B cell (primary cell): ENCODE measurements at regions not wholly inside any gene's neighbourhood (a gene's known extent, or its start where the extent isn't known, plus 50 kb on each side); places are given as distances from the start of the nearest gene placed in this dataset.

Source experiments
- ATAC-seq: fragments of 200-7000 bp; cut with Tn5 transposase; one replicate; pipeline ENCODE4 v1.10.0; 2021; ENCODE audit warnings: low read depth, mild to moderate bottlenecking, moderate number of reproducible peaks, moderate library complexity
- CTCF ChIA-PET: fragments of 350-600 bp; sonication (Branson Sonifier 250); formaldehyde crosslinking; loops from one replicate; lab custom pipeline; 2021; ENCODE audit warnings: antibody characterized with exemption, inconsistent platforms; lab: Charles Lee
- POLR2A ChIA-PET: fragments of 350-600 bp; sonication (Branson Sonifier 250); formaldehyde crosslinking; loops from one replicate; lab custom pipeline; 2021; ENCODE audit warnings: antibody characterized with exemption; lab: Charles Lee
- DNase-seq: peaks from one replicate; pipeline ENCODE4 v3.0.0; 2013
- H2AFZ ChIP-seq: 2 replicates; pipeline ENCODE4 v1.6.1; 2012; ENCODE audit warnings: mild to moderate bottlenecking, low read depth, low read length; ENCODE audit not compliant: insufficient read depth, poor library complexity, severe bottlenecking
- H3K27ac ChIP-seq, 2 donors: 1 replicate in 1 of 2; 2 replicates in 1 of 2; pipeline ENCODE4 v1.5.1; 2012 to 2013; ENCODE audit warnings: low read length in 2 of 2, mild to moderate bottlenecking in 2 of 2, moderate library complexity in 1 of 2
- H3K27me3 ChIP-seq, 4 experiments: fragments of 200-600 bp in 1 of 4; sonication (generic) in 1 of 4; replicated peaks in 1 of 4; 1 replicate in 2 of 4; 2 replicates in 2 of 4; pipeline versions ENCODE4 v1.6.1 to v1.7.0; 2013 to 2016; ENCODE audit warnings: low read length in 3 of 4, mild to moderate bottlenecking in 2 of 4, mixed read lengths in 1 of 4, moderate library complexity in 1 of 4; ENCODE audit not compliant: insufficient read depth in 4 of 4, control insufficient read depth in 3 of 4; ENCODE audit errors: control extremely low read depth in 1 of 4
- H3K36me3 ChIP-seq, 2 experiments: replicated peaks in 1 of 2; 1 replicate in 1 of 2; 2 replicates in 1 of 2; pipeline versions ENCODE4 v1.6.1 to v1.7.1; 2013; ENCODE audit warnings: low read length in 1 of 2; ENCODE audit not compliant: insufficient read depth in 2 of 2, control insufficient read depth in 1 of 2; ENCODE audit errors: control extremely low read depth in 1 of 2, extremely low read depth in 1 of 2
- H3K4me1 ChIP-seq, 2 donors: fragments of 200-600 bp in 1 of 2; sonication (generic) in 1 of 2; 1 replicate in 1 of 2; 2 replicates in 1 of 2; pipeline versions ENCODE4 v1.5.1 to v1.6.1; 2013 to 2017; ENCODE audit warnings: low read length in 2 of 2; ENCODE audit not compliant: control insufficient read depth in 2 of 2, insufficient read depth in 2 of 2
- H3K4me2 ChIP-seq: replicated peaks from 2 replicates; pipeline ENCODE3; 2012; ENCODE audit warnings: mild to moderate bottlenecking, low read depth, low read length; ENCODE audit not compliant: poor library complexity, severe bottlenecking
- H3K4me3 ChIP-seq, 5 experiments: fragments of 200-600 bp in 1 of 5; sonication (generic) in 1 of 5; 1 replicate in 3 of 5; 2 replicates in 2 of 5; pipeline versions ENCODE4 v1.5.1 to v1.7.0; 2011 to 2016; ENCODE audit warnings: low read length in 4 of 5, mild to moderate bottlenecking in 4 of 5, low read depth in 2 of 5, control low read depth in 1 of 5, moderate library complexity in 1 of 5; ENCODE audit not compliant: insufficient read depth in 1 of 5; ENCODE audit errors: control extremely low read depth in 1 of 5, extremely low read depth in 1 of 5
- H3K79me2 ChIP-seq: fragments of 200-600 bp; sonication (generic); one replicate; pipeline ENCODE4 v1.6.0; 2016; ENCODE audit warnings: low read length; ENCODE audit not compliant: control insufficient read depth, insufficient read depth
- H3K9ac ChIP-seq: fragments of 200-600 bp; sonication (generic); 2 replicates; pipeline ENCODE4 v1.6.1; 2017; ENCODE audit warnings: mild to moderate bottlenecking, low read length, moderate library complexity
- H3K9me3 ChIP-seq, 3 donors: one replicate each; pipeline versions ENCODE4 v1.6.1 to v1.7.1; 2013; ENCODE audit warnings: low read length in 2 of 3; ENCODE audit not compliant: control insufficient read depth in 2 of 3, insufficient read depth in 1 of 3; ENCODE audit errors: control extremely low read depth in 1 of 3
- H4K20me1 ChIP-seq: 2 replicates; pipeline ENCODE4 v1.6.0; 2012; ENCODE audit warnings: mild to moderate bottlenecking, low read length; ENCODE audit not compliant: insufficient read depth, control insufficient read depth, poor library complexity, severe bottlenecking
- H3K27ac Mint-ChIP-seq: one replicate; pipeline ENCODE4 v1.8.0; 2021; ENCODE audit warnings: mixed read lengths
- H3K27me3 Mint-ChIP-seq: one replicate; pipeline ENCODE4 v1.8.0; 2021; ENCODE audit warnings: mixed read lengths
- H3K4me1 Mint-ChIP-seq: one replicate; pipeline ENCODE4 v1.8.0; 2021; ENCODE audit warnings: mixed read lengths
- H3K4me3 Mint-ChIP-seq: one replicate; pipeline ENCODE4 v1.8.0; 2021; ENCODE audit warnings: mixed read lengths
- H3K9me3 Mint-ChIP-seq: one replicate; pipeline ENCODE4 v1.8.0; 2022; ENCODE audit warnings: mixed read lengths; ENCODE audit not compliant: insufficient read depth
- CTCF ChIP-seq: fragments of 200-600 bp; IDR thresholded peaks from one replicate; pipeline ENCODE4 v1.8.0; 2022; ENCODE audit warnings: antibody characterized with exemption, mild to moderate bottlenecking
- EZH2 ChIP-seq: IDR thresholded peaks from 2 replicates; pipeline ENCODE4 v1.6.1; 2012; ENCODE audit warnings: borderline replicate concordance, low read depth, mild to moderate bottlenecking, moderate library complexity, low read length; ENCODE audit not compliant: insufficient read depth, poor library complexity, severe bottlenecking
- WGBS: methylation state at CpG from one replicate; pipeline ENCODE4 v1.1.5; 2013; ENCODE audit warnings: missing lambda C conversion rate; ENCODE audit not compliant: insufficient coverage; 5-methylcytosine and 5-hydroxymethylcytosine counted together
- intact Hi-C: fragments of 100-400 bp; cut with micrococcal nuclease; formaldehyde crosslinking; loops from one replicate; pipeline ENCODE4 v1.10.0; 2022

GRCh38 chr5:32960340-32961058 is 249.4 kb downstream of the NPR3 start:
- Mint-ChIP-seq H3K27me3 (no peaks in the 10 kb centered on the region), H3K4me1 (no peaks in the 10 kb centered on the region), H3K4me3 (no peak overlapping the region), H3K27ac (no peak overlapping the region), H3K9me3 (peaks cover 5% of the 10 kb centered on the region)
- intact Hi-C loops, result no loop called here
- no peak for ATAC-seq
- POLR2A ChIA-PET, result no interaction called here
- Histone ChIP-seq H3K4me3 (no peak overlapping the region), H4K20me1 (no peaks in the 10 kb centered on the region), H3K79me2 (no peaks in the 10 kb centered on the region), H3K9ac (no peak overlapping the region), H3K27ac (no peak overlapping the region), H3K36me3 (no peaks in the 10 kb centered on the region), H2AFZ (no peak overlapping the region), H3K4me1 (no peaks in the 10 kb centered on the region), H3K9me3 (no peaks in the 10 kb centered on the region), H3K4me2 (no peak overlapping the region), H3K27me3 (no peaks in the 10 kb centered on the region)
- no peak for DNase-seq
- TF ChIP-seq CTCF (no peak), EZH2 (no peak)
- WGBS, result 60% methylated on average over 1 of the region's 2 CpGs
- CTCF ChIA-PET, result no interaction called here

GRCh38 chr5:32961059-32961415 is 249.9 kb downstream of the NPR3 start:
- no peak for TF ChIP-seq CTCF
- no peak for TF ChIP-seq EZH2
- Histone ChIP-seq H4K20me1 (no peaks in the 10 kb centered on the region), H3K27me3 (no peaks in the 10 kb centered on the region), H3K27ac (no peak overlapping the region), H3K4me3 (no peak overlapping the region), H3K9ac (no peak overlapping the region), H3K9me3 (no peaks in the 10 kb centered on the region), H3K4me1 (no peaks in the 10 kb centered on the region), H3K79me2 (no peaks in the 10 kb centered on the region), H3K36me3 (no peaks in the 10 kb centered on the region), H3K4me2 (no peak overlapping the region), H2AFZ (no peak overlapping the region)
- Mint-ChIP-seq H3K27me3 (no peaks in the 10 kb centered on the region), H3K9me3 (peaks cover 5% of the 10 kb centered on the region), H3K4me3 (no peak overlapping the region), H3K27ac (no peak overlapping the region), H3K4me1 (no peaks in the 10 kb centered on the region)
- intact Hi-C loops, result no loop called here
- ATAC-seq, result no peak
- CTCF ChIA-PET, result no interaction called here
- 86% methylated on average over 1 of the region's 1 CpG for WGBS
- DNase-seq, result no peak
- POLR2A ChIA-PET, result no interaction called here
